ENCODE measurements at regions not wholly inside any gene's neighbourhood (a gene's known extent, or its start where the extent isn't known, plus 50 kb on each side); places are given as distances from the start of the nearest gene placed in this dataset.

GRCh38 chr5:123845356-123846100, 333.6 kb downstream of the CSNK1G3 start:
- H3K27me3 ChIP-seq (ENCODE audit: insufficient read depth, low read depth): no peaks in the 10 kb centered on the region
- no peaks in the 10 kb centered on the region for H3K79me2 ChIP-seq (ENCODE audit: insufficient read depth, low read depth)
- H2AFZ ChIP-seq (ENCODE audit: low read depth): peak overlapping the region; percentile 16; the same call in 1 of the 2 replicates
- H3K4me1 ChIP-seq (ENCODE audit: low read depth, poor library complexity, severe bottlenecking): peaks cover 20% of the 10 kb centered on the region
- no peak for TF ChIP-seq CTCF (conservative IDR thresholded peaks at IDR 0.05; ENCODE audit: low read depth, low read length)
- no peaks in the 10 kb centered on the region for H4K20me1 ChIP-seq (ENCODE audit: insufficient read depth)
- no peaks in the 10 kb centered on the region for H3K36me3 ChIP-seq (ENCODE audit: insufficient read depth)
- H3K27ac ChIP-seq: peak overlapping the region; percentile 19; the same call in 1 of the 2 replicates
- peak overlapping the region; percentile 22; the same call in 1 of the 2 replicates for H3K4me2 ChIP-seq
- no peak overlapping the region for H3K9ac ChIP-seq
- H3K4me3 ChIP-seq (IDR thresholded peaks at IDR 0.05; ENCODE audit: insufficient read depth, low read depth, low read length): no peak overlapping the region

- Histone ChIP-seq H2AFZ (ENCODE audit: low read depth) (peak overlapping the region; percentile 16; the same call in 1 of the 2 replicates), H3K4me1 (ENCODE audit: low read depth, poor library complexity, severe bottlenecking) (peaks cover 20% of the 10 kb centered on the region), H3K36me3 (ENCODE audit: insufficient read depth) (no peaks in the 10 kb centered on the region), H3K4me3 (IDR thresholded peaks at IDR 0.05; ENCODE audit: insufficient read depth, low read depth, low read length) (no peak overlapping the region), H3K4me2 (no peak overlapping the region), H4K20me1 (ENCODE audit: insufficient read depth) (no peaks in the 10 kb centered on the region), H3K79me2 (ENCODE audit: insufficient read depth, low read depth) (no peaks in the 10 kb centered on the region), H3K9ac (no peak overlapping the region), H3K27me3 (ENCODE audit: insufficient read depth, low read depth) (no peaks in the 10 kb centered on the region), H3K27ac (peak overlapping the region; percentile 19; the same call in 1 of the 2 replicates)
- no peak for TF ChIP-seq CTCF (conservative IDR thresholded peaks at IDR 0.05; ENCODE audit: low read depth, low read length)
Measured at GRCh38 chr5:123844873-123845272, 332.9 kb downstream of the CSNK1G3 start.

GRCh38 chr5:123835421-123835820, 323.4 kb downstream of the CSNK1G3 start:
- Histone ChIP-seq H3K4me1 (ENCODE audit: low read depth, poor library complexity, severe bottlenecking) (peaks cover 50% of the 10 kb centered on the region), H3K36me3 (ENCODE audit: insufficient read depth) (no peaks in the 10 kb centered on the region), H4K20me1 (ENCODE audit: insufficient read depth) (no peaks in the 10 kb centered on the region), H3K4me2 (peak overlapping the region; percentile 22), H3K9ac (peak overlapping the region; percentile 6; the same call in 1 of the 2 replicates), H2AFZ (ENCODE audit: low read depth) (peak overlapping the region; percentile 29; the same call in 1 of the 2 replicates), H3K27me3 (ENCODE audit: insufficient read depth, low read depth) (no peaks in the 10 kb centered on the region), H3K79me2 (ENCODE audit: insufficient read depth, low read depth) (no peaks in the 10 kb centered on the region), H3K27ac (peak overlapping the region; percentile 71), H3K4me3 (IDR thresholded peaks at IDR 0.05; ENCODE audit: insufficient read depth, low read depth, low read length) (no peak overlapping the region)
- TF ChIP-seq CTCF (conservative IDR thresholded peaks at IDR 0.05; ENCODE audit: low read depth, low read length): no peak

GRCh38 chr5:123830575-123830974, 318.6 kb downstream of the CSNK1G3 start:
- Histone ChIP-seq H3K27me3 (ENCODE audit: insufficient read depth, low read depth) (no peaks in the 10 kb centered on the region), H3K9ac (no peak overlapping the region), H3K4me2 (no peak overlapping the region), H3K4me1 (ENCODE audit: low read depth, poor library complexity, severe bottlenecking) (peaks cover 30% of the 10 kb centered on the region), H4K20me1 (ENCODE audit: insufficient read depth) (no peaks in the 10 kb centered on the region), H3K4me3 (IDR thresholded peaks at IDR 0.05; ENCODE audit: insufficient read depth, low read depth, low read length) (no peak overlapping the region), H3K27ac (no peak overlapping the region), H3K79me2 (ENCODE audit: insufficient read depth, low read depth) (no peaks in the 10 kb centered on the region), H3K36me3 (ENCODE audit: insufficient read depth) (no peaks in the 10 kb centered on the region), H2AFZ (ENCODE audit: low read depth) (no peak overlapping the region)
- no peak for TF ChIP-seq CTCF (conservative IDR thresholded peaks at IDR 0.05; ENCODE audit: low read depth, low read length)
